Lung (tissue), 11 donors: ENCODE measurements at regions not wholly inside any gene's neighbourhood (a gene's known extent, or its start where the extent isn't known, plus 50 kb on each side); places are given as distances from the start of the nearest gene placed in this dataset.

Source experiments
- ATAC-seq: fragments of 200-7000 bp; cut with Tn5 transposase; one replicate; pipeline ENCODE4 v1.9.1; 2020; ENCODE audit warnings: moderate number of reproducible peaks; ENCODE audit not compliant: insufficient read depth, low FRiP score
- DNase-seq, 3 donors: peaks; one replicate each; pipeline ENCODE4 v3.0.0-alpha.2; 2013 to 2017
- H3K27ac ChIP-seq, 2 donors: one replicate each; pipeline ENCODE4 v1.5.1; 2013; ENCODE audit warnings: mild to moderate bottlenecking in 2 of 2, moderate library complexity in 2 of 2, control low read depth in 1 of 2, inconsistent platforms in 1 of 2, low read depth in 1 of 2, low read length in 1 of 2
- H3K27me3 ChIP-seq, 3 donors: one replicate each; pipeline ENCODE4 v1.5.1; 2013; ENCODE audit warnings: low read length in 2 of 3; ENCODE audit not compliant: control insufficient read depth in 3 of 3, insufficient read depth in 3 of 3
- H3K36me3 ChIP-seq, 4 donors: one replicate each; pipeline ENCODE4 v1.5.1; 2013; ENCODE audit warnings: low read length in 4 of 4, mild to moderate bottlenecking in 1 of 4, moderate library complexity in 1 of 4; ENCODE audit not compliant: control insufficient read depth in 4 of 4, insufficient read depth in 4 of 4
- H3K4me1 ChIP-seq, 5 donors: one replicate each; pipeline ENCODE4 v1.5.1; 2013; ENCODE audit warnings: low read length in 5 of 5, mild to moderate bottlenecking in 2 of 5, moderate library complexity in 1 of 5; ENCODE audit not compliant: control insufficient read depth in 5 of 5, insufficient read depth in 5 of 5
- H3K4me3 ChIP-seq: one replicate; pipeline ENCODE4 v1.5.1; 2013; ENCODE audit warnings: mild to moderate bottlenecking, control low read depth, moderate library complexity
- H3K9ac ChIP-seq, 2 donors: one replicate each; pipeline ENCODE4 v1.5.1; 2013; ENCODE audit warnings: low read length in 2 of 2, control low read depth in 1 of 2; ENCODE audit not compliant: insufficient read depth in 1 of 2
- H3K9me3 ChIP-seq, 4 donors: one replicate each; pipeline ENCODE4 v1.5.1; 2013; ENCODE audit warnings: low read length in 3 of 4, mild to moderate bottlenecking in 1 of 4, moderate library complexity in 1 of 4; ENCODE audit not compliant: control insufficient read depth in 4 of 4, insufficient read depth in 3 of 4
- CTCF ChIP-seq: IDR thresholded peaks from 2 replicates; pipeline ENCODE4 v1.5.1; 2012; ENCODE audit warnings: mild to moderate bottlenecking; ENCODE audit errors: control extremely low read depth, extremely low read depth
- WGBS, 2 donors: extraction: QIAGEN DNeasy Blood & Tissue Kit; methylation state at CpG; one replicate each; pipeline ENCODE4 v1.1.7; 2013; 5-methylcytosine and 5-hydroxymethylcytosine counted together
- donor health status: control.
- donor health status: control.
- donor health status: Bipolar disorder and iron deficiency.
- donor health status: healthy.
- donor health status: DM: yes; HTN: yes; CAD: no.

GRCh38 chr2:13585732-13586131, 869.0 kb downstream of the TRIB2 start:
- no peak overlapping the region for H3K4me3 ChIP-seq
- peaks cover 0 to 10% (median 0%) of the 10 kb centered on the region in 5 donors for H3K4me1 ChIP-seq
- no peaks in the 10 kb centered on the region for H3K27me3 ChIP-seq
- peaks cover 0 to 1% (median 0%) of the 10 kb centered on the region in 4 donors for H3K9me3 ChIP-seq
- H3K27ac ChIP-seq: no peak overlapping the region
- no peak for ATAC-seq
- TF ChIP-seq CTCF: no peak
- H3K9ac ChIP-seq: no peak overlapping the region
- no peak for DNase-seq
- no peaks in the 10 kb centered on the region for H3K36me3 ChIP-seq

GRCh38 chr2:13596233-13596632, 879.5 kb downstream of the TRIB2 start:
- no peak overlapping the region for H3K4me3 ChIP-seq
- 79% methylated on average over 4 of the region's 4 CpGs for WGBS, 2 donors
- H3K9me3 ChIP-seq: no peaks in the 10 kb centered on the region
- H3K27ac ChIP-seq: no peak overlapping the region
- H3K27me3 ChIP-seq: no peaks in the 10 kb centered on the region
- no peak for DNase-seq
- TF ChIP-seq CTCF: no peak
- H3K36me3 ChIP-seq: no peaks in the 10 kb centered on the region
- no peak overlapping the region for H3K9ac ChIP-seq
- ATAC-seq: no peak
- no peaks in the 10 kb centered on the region for H3K4me1 ChIP-seq

- Histone ChIP-seq H3K4me3 (no peak overlapping the region), H3K27me3 (no peaks in the 10 kb centered on the region), H3K9me3 (no peaks in the 10 kb centered on the region), H3K4me1 (no peaks in the 10 kb centered on the region), H3K36me3 (no peaks in the 10 kb centered on the region), H3K9ac (no peak overlapping the region), H3K27ac (no peak overlapping the region)
- WGBS, 2 donors: 82 to 88% methylated on average over 2 of the region's 2 CpGs
- TF ChIP-seq CTCF: no peak
- ATAC-seq: no peak
- DNase-seq: no peak
Observed at GRCh38 chr2:13597176-13597575, 880.4 kb downstream of the TRIB2 start.

GRCh38 chr2:13601506-13601905, 884.8 kb downstream of the TRIB2 start:
- no peak overlapping the region for H3K27ac ChIP-seq
- no peak for TF ChIP-seq CTCF
- H3K4me1 ChIP-seq: no peaks in the 10 kb centered on the region
- no peak for DNase-seq
- ATAC-seq: no peak
- no peaks in the 10 kb centered on the region for H3K9me3 ChIP-seq
- WGBS, 2 donors: 59 to 84% methylated on average over 2 of the region's 2 CpGs
- H3K36me3 ChIP-seq: no peaks in the 10 kb centered on the region
- H3K27me3 ChIP-seq: no peaks in the 10 kb centered on the region
- H3K4me3 ChIP-seq: no peak overlapping the region
- no peak overlapping the region for H3K9ac ChIP-seq
